ENCODE measurements at regions not wholly inside any gene's neighbourhood (a gene's known extent, or its start where the extent isn't known, plus 50 kb on each side); places are given as distances from the start of the nearest gene placed in this dataset.

DNA sequence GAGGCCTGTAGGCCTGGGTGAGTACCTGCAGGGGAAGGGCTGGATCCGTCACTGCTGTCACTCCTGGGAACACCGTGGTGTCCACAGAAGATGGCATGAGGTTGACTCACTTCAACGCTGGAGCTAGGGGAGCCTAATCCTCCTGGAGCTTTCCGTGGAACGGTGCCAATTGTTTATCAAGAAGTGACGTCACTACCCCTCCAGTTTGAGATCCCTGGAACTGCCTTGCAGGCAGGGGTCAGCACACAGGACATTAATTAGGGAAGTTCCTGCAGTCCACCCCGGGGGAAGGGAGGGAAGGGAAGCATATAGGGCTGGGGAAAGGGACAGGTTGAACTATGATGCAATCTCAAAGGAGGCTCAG lies 408.6 kb downstream of the GALR1 start:
- DNase-seq (ENCODE audit: low read depth): no peak

DNA sequence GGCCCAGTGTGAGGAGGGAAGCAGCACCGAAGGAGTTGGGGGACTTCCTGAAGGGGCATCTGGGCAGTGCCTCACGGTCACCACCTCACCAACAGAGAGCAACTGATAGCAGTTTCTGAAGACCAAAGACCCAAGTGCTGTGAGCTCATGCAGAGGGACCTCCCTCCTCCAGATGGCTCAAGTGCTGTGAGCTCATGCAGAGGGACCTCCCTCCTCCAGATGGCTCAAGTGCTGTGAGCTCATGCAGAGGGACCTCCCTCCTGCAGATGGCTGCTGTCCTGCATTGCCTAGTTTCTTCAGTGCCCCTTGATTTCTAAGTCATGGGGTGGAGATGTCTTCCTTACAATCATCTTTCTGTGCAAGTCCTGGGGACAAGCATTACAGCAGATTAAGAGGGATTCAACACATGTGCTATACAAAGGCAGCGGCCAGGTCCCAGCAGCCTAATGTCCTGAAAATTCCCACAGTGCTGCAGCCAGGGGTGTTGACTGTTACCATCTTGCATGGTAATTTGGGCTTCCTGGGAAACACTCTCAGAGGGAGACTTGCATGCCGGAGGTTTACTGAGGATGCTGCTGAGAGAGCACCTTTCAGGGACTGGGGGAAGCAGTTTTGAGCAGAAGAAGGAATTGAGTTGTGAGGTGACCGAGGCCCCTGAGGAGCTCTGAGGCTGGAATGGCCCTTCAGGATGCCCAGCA lies 409.3 kb downstream of the GALR1 start:
- DNase-seq (ENCODE audit: low read depth): no peak

DNA sequence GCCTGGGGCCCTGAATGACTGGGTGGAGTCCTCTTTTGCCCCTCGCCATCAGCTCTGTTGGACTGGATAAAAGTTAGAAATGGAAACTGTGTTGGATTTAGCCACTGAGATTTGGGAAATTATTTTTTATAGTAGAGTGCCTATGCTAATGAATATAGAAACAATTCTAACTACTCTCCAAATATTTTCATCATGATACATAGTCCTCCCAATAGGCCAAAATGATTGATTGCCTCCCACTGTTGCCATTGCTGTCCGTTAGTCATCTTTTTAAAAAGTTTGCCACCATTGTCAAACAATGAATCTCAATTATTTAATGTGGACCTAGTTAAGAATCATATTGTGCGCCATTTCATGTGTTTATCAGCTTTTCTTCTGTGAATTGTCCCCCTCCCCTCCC lies 417.0 kb downstream of the GALR1 start:
- DNase-seq (ENCODE audit: low read depth): no peak

- DNase-seq (ENCODE audit: low read depth): no peak
Measured at GRCh38 chr18:77668219-77668618, 418.6 kb downstream of the GALR1 start.

- DNase-seq (ENCODE audit: low read depth): no peak
Measured at GRCh38 chr18:77669331-77669730, 419.7 kb downstream of the GALR1 start.

GRCh38 chr18:77671456-77672167 lies 422.0 kb downstream of the GALR1 start:
- DNase-seq (ENCODE audit: low read depth): no peak

DNA sequence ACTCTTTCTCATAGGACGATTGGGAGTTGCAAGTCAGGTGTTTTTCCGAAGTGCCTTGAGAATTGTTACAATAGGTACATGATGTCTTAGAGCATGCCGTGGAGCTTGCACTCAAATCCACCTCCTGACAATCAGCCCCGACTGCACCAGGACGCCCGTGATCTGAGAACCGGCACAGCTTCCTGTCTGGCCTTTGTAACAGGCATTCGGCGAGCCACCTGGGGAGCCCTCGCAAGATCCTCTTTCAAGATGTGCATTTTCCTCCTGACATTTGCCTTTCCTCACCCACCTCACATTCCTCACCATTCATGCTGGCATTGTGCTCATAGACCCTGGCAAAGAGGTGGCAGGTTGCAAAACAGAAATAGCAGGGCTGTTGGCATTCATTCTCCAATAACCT lies 427.3 kb downstream of the GALR1 start:
- no peak for DNase-seq (ENCODE audit: low read depth)

DNA sequence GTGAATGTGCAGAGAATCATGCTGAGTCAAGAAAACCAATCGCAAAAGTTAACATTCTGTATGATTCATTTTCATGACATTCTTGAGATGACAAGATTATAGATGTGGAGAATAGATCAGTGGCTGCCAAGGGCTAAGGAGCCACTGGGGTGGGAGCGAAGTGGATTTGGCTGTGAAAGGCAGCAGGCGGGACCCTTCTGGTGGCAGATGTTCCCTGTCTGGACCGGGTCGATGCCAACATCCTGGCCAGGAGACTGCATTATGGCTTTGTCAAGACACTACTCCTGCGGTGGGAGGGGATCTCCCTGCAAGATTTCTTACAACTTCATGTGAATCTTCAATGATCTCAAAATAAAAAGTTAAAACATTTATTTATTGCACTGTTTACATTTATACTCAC lies 427.9 kb downstream of the GALR1 start:
- no peak for DNase-seq (ENCODE audit: low read depth)

GRCh38 chr18:77679869-77680268 lies 430.2 kb downstream of the GALR1 start:
- no peak for DNase-seq (ENCODE audit: low read depth)

DNA sequence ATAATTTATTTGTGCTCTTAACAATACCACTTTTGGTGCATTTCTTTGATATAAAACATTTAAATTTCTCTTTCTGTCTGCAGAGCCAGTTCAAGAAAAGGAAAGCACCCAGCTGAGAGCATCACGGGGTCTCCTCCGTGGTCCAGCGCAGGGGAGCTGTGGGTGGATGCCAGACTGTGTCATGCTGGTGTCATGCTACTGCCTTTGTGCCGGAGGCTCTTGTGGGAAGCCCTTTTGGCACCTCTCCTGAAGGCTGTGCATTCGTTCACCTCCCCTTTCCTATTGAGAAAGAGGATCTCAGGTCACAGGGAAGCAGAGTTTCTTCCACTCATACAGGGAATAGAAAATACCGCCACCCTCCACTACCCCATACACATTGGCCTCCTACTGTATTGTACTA lies 450.4 kb downstream of the GALR1 start:
- DNase-seq (ENCODE audit: low read depth): no peak

DNA sequence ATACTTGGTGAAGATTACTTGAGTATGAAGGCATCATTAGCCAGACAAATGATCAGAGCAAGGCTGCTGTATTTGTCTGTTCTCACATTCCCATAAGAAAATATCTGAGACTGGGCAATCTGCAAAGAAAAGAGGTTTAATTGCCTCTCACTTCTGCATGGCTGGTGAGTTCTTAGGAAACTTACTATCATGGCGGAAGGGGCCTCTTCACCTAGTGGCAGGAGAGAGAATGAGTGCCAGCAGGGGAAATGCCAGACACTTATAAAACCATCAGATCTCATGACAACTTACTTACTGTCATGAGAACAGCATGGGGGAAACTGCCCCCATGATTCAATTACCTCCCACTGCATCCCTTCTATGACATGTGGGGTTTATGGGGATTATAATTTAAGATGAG lies 452.3 kb downstream of the GALR1 start:
- DNase-seq (ENCODE audit: low read depth): no peak

GRCh38 chr18:77702686-77703085 lies 453.0 kb downstream of the GALR1 start:
- DNase-seq (ENCODE audit: low read depth): no peak

DNA sequence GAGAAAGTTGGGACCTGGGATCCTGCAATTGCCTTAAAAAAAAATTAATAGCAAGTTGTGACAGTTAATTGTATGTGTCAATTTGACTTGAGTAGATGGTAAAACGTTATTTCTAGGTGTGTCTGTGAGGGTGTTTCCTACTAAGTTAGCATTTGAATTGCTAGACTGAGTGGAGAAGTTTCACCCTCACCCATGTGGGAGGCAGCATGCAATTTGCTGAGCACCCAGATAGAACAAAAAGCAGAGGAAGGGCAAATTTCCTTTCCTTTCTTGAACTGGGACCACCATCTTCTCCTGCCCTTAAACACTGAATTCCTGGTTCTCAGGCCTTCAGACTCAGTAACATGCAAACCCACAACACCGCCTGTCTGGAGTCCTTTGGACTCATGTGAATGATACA lies 455.7 kb downstream of the GALR1 start:
- no peak for DNase-seq (ENCODE audit: low read depth)

- DNase-seq (ENCODE audit: low read depth): no peak
Measured at GRCh38 chr18:77708826-77709506, 459.3 kb downstream of the GALR1 start.

GRCh38 chr18:77711096-77711495 lies 461.4 kb downstream of the GALR1 start:
- no peak for DNase-seq (ENCODE audit: low read depth)

- DNase-seq (ENCODE audit: low read depth): no peak
Measured at GRCh38 chr18:77714716-77715115, 465.1 kb downstream of the GALR1 start.

GRCh38 chr18:77716282-77716681 lies 466.6 kb downstream of the GALR1 start:
- no peak for DNase-seq (ENCODE audit: low read depth)

DNA sequence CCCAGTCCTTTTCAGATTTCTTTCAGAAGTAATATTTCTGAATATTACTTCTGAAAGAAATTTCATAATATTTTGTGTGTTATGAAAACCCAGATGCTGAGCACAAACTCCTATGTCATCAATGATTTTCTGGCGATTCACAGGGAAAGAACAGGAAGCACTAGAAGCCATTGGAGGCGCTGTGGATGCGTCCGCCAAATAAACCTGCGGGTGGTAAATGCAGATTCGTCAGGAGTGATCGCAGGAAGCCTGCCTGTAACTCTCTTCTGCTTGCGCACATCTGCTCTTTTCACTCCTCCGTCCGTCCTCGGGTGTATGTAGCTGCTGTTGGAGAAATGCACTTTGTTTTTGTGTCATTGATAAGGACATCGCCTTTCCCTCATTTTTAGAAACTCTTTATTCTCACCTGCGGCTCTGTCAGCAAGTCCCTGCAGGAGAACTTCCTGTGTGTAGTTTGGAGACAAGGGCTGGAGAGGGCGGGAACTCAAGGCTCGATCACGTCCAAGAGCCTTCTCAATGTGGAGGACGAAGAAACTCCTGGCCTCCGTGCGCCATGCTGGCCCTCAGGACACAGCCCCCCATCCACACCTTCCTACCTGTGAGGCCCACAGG lies 483.8 kb downstream of the GALR1 start:
- no peak for DNase-seq (ENCODE audit: low read depth)

- no peak for DNase-seq (ENCODE audit: low read depth)
Measured at GRCh38 chr18:77736842-77737241, 487.2 kb downstream of the GALR1 start.

DNA sequence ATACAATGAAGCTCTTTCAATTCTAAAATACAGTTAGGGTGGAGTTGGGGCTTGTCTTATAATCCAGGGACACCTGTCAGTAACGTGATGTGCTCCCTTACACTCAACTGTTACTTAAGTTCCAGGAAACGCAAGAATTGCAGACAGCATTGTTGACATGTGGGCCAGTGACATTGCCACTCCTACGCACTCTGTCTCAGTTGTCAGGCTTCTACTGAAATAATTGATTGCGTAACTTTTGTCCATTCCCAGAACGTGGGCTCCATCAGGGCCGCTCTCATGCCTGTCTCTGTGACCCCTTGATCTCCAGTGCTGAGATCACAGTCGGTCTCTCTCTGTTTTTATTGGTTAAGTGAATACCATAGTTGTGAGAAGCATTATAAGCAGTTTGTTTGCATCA lies 487.8 kb downstream of the GALR1 start:
- no peak for DNase-seq (ENCODE audit: low read depth)

DNA sequence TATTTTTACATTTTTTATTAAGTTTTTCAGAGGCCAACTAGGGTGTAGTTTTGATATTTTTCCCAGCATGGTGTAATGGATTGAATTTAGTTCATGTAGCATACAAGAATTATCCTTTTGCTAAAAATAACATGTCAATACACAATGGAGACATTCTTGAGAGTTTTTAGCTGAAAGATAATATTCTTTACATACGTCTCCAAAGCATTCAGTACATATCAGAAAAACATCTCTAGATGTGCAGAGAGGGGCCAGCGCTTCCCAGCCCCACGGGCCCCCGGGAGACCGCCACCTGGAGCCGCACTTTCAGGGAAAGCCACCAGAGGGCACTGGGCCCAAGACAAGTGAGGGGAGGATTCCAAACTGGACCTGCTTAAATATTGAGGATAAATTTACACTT lies 499.4 kb downstream of the GALR1 start:
- DNase-seq (ENCODE audit: low read depth): no peak

GRCh38 chr18:77750006-77750405 lies 500.4 kb downstream of the GALR1 start:
- DNase-seq (ENCODE audit: low read depth): no peak

DNA sequence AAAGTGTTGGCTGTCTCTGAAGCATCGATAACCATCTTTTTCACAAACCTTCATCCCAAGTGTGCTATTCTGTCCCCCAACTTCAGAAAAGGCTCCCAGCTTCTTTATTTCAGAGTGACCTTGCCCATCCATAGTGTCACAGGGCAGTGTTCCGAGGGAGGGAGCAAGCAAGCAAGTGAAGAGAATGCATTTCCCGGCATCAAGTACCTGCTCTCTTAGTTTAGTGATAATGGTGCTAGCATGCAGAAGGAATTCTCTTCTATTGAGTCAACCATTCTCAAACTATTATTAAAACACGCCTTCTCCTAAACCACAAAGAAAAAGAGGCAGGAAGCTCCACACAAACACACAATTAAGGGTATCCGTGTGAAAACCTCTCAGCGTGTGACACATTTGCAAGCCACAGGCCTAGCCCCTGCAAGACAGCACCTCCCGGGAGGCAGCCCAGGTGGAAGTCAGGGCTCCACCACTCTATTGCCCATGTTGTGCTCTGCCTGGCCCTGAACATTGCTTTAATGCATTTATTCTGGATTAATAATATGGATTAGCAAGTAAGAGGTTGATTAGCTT lies 504.9 kb downstream of the GALR1 start:
- no peak for DNase-seq (ENCODE audit: low read depth)
